ENCODE measurements at regions not wholly inside any gene's neighbourhood (a gene's known extent, or its start where the extent isn't known, plus 50 kb on each side); places are given as distances from the start of the nearest gene placed in this dataset.

DNA sequence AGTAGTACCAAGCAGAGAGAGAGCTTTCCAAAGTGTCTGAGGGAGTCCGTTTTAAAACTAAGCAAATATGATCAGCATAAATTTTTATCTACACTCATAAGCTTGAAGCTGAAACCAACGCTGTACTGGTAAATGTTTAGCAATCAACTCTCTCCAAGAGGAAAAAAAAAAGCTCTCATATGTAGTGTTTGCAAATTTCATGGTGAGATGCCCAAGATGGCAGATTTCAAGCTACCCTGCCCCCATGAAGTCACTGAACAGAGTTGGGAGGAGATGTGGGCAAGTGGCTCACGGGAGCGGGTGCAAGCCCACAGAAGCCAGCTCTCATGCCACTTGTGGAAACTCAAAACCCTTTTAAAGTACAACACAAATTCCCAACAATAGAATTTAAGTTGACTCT, 475.8 kb downstream of the BCAT1 start:
- Histone ChIP-seq H3K9ac (replicated peaks; ENCODE audit: extremely low read depth, insufficient read depth, low read length) (no peak overlapping the region), H3K36me3 (ENCODE audit: control insufficient read depth in 2 of 2, extremely low read depth in 1 of 2, insufficient read depth in 2 of 2, low read length in 2 of 2) (no peaks in the 10 kb centered on the region), H3K4me2 (ENCODE audit: insufficient read depth, low read length) (no peak overlapping the region), H3K27me3 (ENCODE audit: control insufficient read depth in 2 of 2, insufficient read depth in 2 of 2, low read length in 2 of 2) (peaks cover 2% of the 10 kb centered on the region in 2 experiments), H3K27ac (ENCODE audit: insufficient read depth, low read depth, low read length) (no peak overlapping the region), H3K9me3 (replicated peaks; ENCODE audit: control insufficient read depth, insufficient read depth, low read length) (no peaks in the 10 kb centered on the region), H3K4me1 (ENCODE audit: control insufficient read depth, extremely low read depth, insufficient read depth, low read length) (no peaks in the 10 kb centered on the region), H4K20me1 (replicated peaks; ENCODE audit: control insufficient read depth, extremely low read depth, insufficient read depth, low read length) (no peaks in the 10 kb centered on the region), H3K4me3 (replicated peaks in 1 of 3; ENCODE audit: insufficient read depth in 1 of 3, low read depth in 1 of 3, low read length in 3 of 3) (no peak overlapping the region), H3K79me2 (ENCODE audit: control insufficient read depth, insufficient read depth, low read length) (no peaks in the 10 kb centered on the region), H3K9me1 (replicated peaks; ENCODE audit: control insufficient read depth, extremely low read depth, insufficient read depth, low read length) (no peaks in the 10 kb centered on the region), H2AFZ (ENCODE audit: low read depth, low read length) (no peak overlapping the region)
- ChIA-PET POLR2A (no interaction called here), CTCF (no interaction called here)
- TF ChIP-seq FOS (IDR thresholded peaks at IDR 0.05; ENCODE audit: borderline replicate concordance, insufficient read depth, low read length) (no peak), JUN (IDR thresholded peaks at IDR 0.05; ENCODE audit: borderline replicate concordance, insufficient read depth, insufficient read length, low read depth) (no peak), MYC (IDR thresholded peaks at IDR 0.05; ENCODE audit: low read depth, low read length) (no peak), MAX (IDR thresholded peaks at IDR 0.05; ENCODE audit: insufficient read depth, insufficient read length) (no peak), CTCF (IDR thresholded peaks at IDR 0.05; ENCODE audit: extremely low read depth in 1 of 2, insufficient read depth in 1 of 2, low read depth in 1 of 2, low read length in 2 of 2) (no peak), GATA2 (IDR thresholded peaks at IDR 0.05; ENCODE audit: insufficient read depth, insufficient read length, low read depth, low read length) (no peak), POLR2A (IDR thresholded peaks at IDR 0.05; ENCODE audit: low read depth, low read length) (no peak), EZH2 (IDR thresholded peaks at IDR 0.05; ENCODE audit: borderline replicate concordance, low read depth, low read length, severe bottlenecking) (no peak), POLR2AphosphoS5 (IDR thresholded peaks at IDR 0.05; ENCODE audit: insufficient read depth, low read depth, low read length) (no peak)
- FAIRE-seq (no peak), DNase-seq (ENCODE audit: low read depth, low spot score) (no peak)
- intact Hi-C loops (cut with micrococcal nuclease) (no loop called here), dilution Hi-C loops (cut with MboI; ENCODE audit: extremely low pct_ligation_motif_present, low sequenced_read_pairs) (no loop called here)
- no TSS peak for BruUV-seq (replicated peaks)
